GM18502 (cell line): ENCODE measurements at regions not wholly inside any gene's neighbourhood (a gene's known extent, or its start where the extent isn't known, plus 50 kb on each side); places are given as distances from the start of the nearest gene placed in this dataset.
"Not testable (repeated sequence)": the region's sequence is repeated elsewhere in the genome, so short reads cannot be mapped to it uniquely, and the experiment has no call there.

Experiments used
- ATAC-seq: cut with Tn5 transposase; IDR thresholded peaks from one replicate; pipeline ENCODE4 v1.9.1; 2021; ENCODE audit warnings: mild to moderate bottlenecking; ENCODE audit not compliant: unreplicated experiment, poor library complexity

DNA sequence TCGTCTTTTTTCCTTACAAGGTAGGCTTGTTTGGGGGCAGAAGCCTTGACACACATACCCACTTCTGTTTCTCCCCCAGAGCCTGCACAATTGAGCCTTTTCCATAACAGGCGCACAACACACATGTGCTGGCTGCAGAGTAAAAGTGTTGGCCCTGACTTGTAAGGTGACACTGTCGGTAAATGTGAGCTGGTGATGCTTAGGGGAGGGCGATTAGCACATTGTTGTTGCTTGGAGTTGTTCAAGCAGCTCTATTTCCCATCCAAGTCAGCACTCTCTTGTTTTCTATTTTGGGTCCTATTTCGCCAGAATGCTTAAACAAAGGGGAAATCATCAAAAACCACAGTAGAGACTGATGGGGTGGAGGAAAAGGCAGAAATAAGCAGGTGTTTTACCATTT, 51.9 kb upstream of the PTPRJ start:
- no peak for ATAC-seq

- no peak for ATAC-seq
These were observed 56.1 kb upstream of the PTPRJ start for GRCh38 chr11:47924184-47924691.

- ATAC-seq, result no peak
These were observed 56.7 kb upstream of the PTPRJ start for GRCh38 chr11:47923667-47924066.

DNA sequence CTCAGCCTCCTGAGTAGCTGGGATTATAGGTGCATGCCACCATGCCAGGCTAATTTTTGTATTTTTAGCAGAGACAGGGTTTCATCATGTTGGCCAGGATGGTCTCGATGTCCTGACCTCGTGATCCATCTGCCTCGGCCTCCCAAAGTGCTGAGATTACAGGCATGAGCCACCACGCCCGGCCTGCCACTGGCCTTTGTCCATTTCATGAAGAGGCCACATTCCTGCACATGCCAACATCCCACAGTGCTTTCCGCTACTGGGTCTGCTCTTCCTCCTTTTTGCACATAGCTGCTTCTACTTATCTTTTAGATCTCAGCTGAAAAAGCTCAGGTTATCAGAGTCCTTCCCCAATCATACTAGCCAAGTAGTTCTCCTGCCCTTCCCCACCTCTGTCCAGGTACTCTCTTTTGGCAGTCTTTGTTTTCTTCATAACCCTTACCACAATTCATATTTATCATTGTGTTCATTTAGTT, 59.2 kb upstream of the PTPRJ start:
- not testable (repeated sequence) for ATAC-seq

GRCh38 chr11:47918882-47919495, 61.4 kb upstream of the PTPRJ start:
- no peak for ATAC-seq

- ATAC-seq, result no peak
These were observed 62.0 kb upstream of the PTPRJ start for GRCh38 chr11:47918370-47918690.

DNA sequence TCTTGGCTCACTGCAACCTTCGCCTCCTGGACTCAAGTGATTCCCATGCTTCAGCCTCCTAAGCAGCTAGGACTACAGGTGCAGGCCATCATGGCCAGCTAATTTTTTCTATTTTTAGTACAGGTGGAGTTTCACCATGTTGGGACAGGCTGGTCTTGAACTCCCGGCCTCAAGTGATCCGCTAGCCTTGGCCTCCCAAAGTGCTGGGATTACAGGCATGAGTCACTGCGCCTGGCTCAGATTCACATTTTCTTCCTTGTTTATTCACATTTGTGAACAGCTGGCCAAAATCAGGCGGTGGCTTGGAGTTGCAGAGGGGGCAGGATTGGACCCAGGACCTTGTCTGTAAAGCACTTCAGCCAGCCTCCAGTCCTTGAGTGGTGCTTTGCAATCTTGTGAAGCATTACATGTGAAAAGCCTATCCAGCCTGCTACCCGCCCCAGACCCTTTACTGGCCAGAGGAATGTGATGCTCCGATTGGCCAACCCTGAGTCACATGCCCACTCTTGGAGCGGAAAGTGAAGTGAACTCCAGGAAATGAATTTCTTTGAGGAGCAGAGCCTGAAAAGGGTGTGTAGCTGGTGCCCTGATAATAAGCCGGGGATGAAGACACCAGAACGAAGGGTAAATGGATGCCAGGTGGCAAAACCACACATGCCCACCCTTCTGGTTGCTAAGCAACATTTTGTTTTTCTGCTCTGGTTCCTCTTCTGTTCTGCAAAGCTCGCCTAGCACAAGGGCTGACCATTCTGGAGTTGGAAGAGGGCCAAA, 62.6 kb upstream of the PTPRJ start:
- peak; percentile 40 for ATAC-seq

DNA sequence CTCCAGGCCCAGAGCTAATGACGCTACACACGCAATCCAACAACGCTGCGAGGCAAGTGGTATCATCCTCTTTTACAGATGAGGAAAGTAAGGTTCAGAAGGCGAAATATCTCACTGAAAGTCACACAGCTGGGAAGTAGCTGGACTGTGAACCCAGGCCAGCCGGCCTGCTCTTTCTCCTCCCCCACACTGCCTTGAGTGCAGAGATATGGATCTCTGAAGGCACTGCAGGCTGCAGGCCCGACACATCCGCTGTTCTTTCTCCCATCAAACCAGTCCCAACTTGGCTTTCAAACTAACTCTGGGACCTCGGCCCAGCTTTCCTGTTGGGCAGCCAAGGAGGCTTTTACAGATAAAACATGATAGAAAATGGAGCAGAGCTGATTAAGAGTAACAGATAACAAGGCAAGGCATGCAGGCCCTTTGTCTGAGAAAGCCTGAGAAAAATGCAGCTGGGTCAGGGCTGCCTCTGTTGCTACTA, 64.0 kb upstream of the PTPRJ start:
- no peak for ATAC-seq

GRCh38 chr11:47915783-47916182, 64.6 kb upstream of the PTPRJ start:
- ATAC-seq, result no peak

DNA sequence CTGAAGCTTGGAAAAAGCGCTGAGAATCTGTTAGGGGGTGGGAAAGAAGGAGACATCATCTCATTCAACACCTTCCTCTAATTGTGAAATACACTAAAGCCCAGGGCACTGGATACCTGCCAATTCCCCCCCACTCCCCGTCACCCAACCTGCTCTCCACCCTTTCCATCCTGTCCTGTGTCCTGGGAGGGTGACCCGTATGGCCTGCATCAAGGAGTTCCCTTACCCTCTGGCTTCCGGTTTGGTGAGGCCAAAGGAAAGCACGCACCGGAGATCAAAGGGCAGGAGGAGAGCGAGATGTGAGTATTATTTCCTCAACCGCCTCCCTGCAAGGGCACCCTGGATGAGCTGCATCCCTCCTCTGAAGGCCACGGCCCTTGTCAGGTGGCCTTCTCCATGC, 65.0 kb upstream of the PTPRJ start:
- ATAC-seq, result no peak

GRCh38 chr11:47914743-47915142, 65.6 kb upstream of the PTPRJ start:
- no peak for ATAC-seq

GRCh38 chr11:47913529-47914244, 65.5 kb upstream of the NUP160 start:
- ATAC-seq, result no peak

DNA sequence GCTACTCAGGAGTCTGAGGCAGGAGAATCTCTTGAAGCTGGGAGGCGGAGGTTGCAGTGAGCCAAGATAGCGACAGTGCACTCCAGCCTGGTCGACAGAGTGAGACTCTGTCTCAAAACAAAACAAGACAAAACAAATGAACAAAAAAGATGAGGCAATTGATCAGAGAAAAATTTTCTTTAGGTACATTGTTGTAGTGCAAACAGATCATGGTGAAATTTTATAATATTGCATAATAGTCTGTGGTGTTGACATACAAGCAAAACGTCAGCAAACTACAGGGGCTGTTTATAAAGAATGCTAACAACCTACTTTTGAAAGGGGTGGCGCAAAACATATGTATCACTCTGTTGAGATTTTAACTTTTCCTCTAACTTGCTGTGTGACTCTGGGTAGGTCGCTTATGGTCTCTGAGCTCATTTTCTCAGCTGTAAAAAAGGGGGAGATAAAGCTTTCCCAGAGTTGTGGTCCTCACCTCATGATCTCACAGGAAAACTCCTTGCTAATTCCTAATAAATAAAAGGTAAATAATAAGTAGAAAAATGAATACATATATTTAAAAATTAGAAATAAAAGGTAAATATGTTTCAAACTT, 64.8 kb upstream of the NUP160 start:
- no peak for ATAC-seq

- no peak for ATAC-seq
These were observed 63.0 kb upstream of the NUP160 start for GRCh38 chr11:47911149-47911548.

GRCh38 chr11:47908198-47908597, 60.0 kb upstream of the NUP160 start:
- ATAC-seq, result no peak

DNA sequence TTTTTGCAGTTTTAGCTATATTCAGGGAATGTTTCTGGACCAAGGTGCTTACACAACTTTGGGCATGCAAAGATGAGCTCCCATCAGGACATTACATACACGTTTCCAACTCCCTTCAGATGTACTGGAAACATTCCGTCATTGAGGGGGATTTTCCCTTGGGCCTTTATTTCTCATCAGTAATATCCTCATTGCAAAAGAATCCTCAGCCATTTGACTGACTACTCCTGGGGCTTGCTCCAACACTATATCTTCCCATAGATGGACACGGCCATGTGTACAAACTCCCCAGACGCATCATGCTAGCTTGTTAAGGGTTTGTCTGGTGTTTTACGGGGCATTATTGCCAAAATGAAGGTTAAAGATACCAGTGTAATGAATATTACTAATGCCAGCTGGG, 59.3 kb upstream of the NUP160 start:
- ATAC-seq, result no peak

GRCh38 chr11:47906066-47906465, 57.9 kb upstream of the NUP160 start:
- ATAC-seq, result no peak

- ATAC-seq, result no peak
These were observed 57.4 kb upstream of the NUP160 start for GRCh38 chr11:47905358-47906059.

GRCh38 chr11:47904808-47905207, 56.7 kb upstream of the NUP160 start:
- ATAC-seq, result no peak

DNA sequence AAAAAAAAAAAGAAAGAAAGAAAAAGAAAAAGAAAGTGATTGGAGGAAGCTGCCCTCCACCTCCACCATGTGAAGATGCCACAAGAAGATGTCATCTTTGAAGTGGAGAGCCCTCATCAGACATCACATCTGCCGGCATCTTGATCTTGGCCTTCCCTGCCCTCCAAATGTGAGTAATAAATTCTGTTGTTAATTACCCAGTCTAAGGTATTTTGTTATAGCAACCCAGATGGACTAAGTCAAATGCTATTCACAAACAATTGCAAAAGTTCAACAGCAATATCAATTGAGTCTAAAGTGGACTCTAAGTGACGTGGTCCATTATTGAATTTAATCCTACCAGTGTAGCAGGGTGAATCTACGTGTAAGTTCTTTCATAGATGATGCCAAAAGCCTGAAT, 55.9 kb upstream of the NUP160 start:
- no peak for ATAC-seq
